ENCODE measurements at regions not wholly inside any gene's neighbourhood (a gene's known extent, or its start where the extent isn't known, plus 50 kb on each side); places are given as distances from the start of the nearest gene placed in this dataset.

- Histone ChIP-seq H3K36me3 (ENCODE audit: control insufficient read depth, insufficient read depth, low read length) (no peaks in the 10 kb centered on the region), H3K4me1 (ENCODE audit: control insufficient read depth, insufficient read depth, low read length) (no peaks in the 10 kb centered on the region), H3K27ac (ENCODE audit: low read depth, low read length) (no peak overlapping the region), H3K4me3 (ENCODE audit: low read length) (no peak overlapping the region), H3K9ac (ENCODE audit: extremely low read depth, low read length, poor library complexity, severe bottlenecking) (no peak overlapping the region), H3K9me3 (ENCODE audit: control insufficient read depth, low read length) (no peaks in the 10 kb centered on the region), H3K27me3 (ENCODE audit: control insufficient read depth, insufficient read depth, low read length, poor library complexity, severe bottlenecking) (no peaks in the 10 kb centered on the region)
- DNase-seq = no peak
- Mint-ChIP-seq H3K4me3 (no peak overlapping the region), H3K36me3 (ENCODE audit: low read depth) (no peaks in the 10 kb centered on the region), H3K9me3 (no peaks in the 10 kb centered on the region), H3K27ac (no peak overlapping the region), H3K27me3 (ENCODE audit: insufficient read depth) (no peaks in the 10 kb centered on the region), H3K4me1 (peaks cover 7% of the 10 kb centered on the region)
- TF ChIP-seq, protein P1, sequence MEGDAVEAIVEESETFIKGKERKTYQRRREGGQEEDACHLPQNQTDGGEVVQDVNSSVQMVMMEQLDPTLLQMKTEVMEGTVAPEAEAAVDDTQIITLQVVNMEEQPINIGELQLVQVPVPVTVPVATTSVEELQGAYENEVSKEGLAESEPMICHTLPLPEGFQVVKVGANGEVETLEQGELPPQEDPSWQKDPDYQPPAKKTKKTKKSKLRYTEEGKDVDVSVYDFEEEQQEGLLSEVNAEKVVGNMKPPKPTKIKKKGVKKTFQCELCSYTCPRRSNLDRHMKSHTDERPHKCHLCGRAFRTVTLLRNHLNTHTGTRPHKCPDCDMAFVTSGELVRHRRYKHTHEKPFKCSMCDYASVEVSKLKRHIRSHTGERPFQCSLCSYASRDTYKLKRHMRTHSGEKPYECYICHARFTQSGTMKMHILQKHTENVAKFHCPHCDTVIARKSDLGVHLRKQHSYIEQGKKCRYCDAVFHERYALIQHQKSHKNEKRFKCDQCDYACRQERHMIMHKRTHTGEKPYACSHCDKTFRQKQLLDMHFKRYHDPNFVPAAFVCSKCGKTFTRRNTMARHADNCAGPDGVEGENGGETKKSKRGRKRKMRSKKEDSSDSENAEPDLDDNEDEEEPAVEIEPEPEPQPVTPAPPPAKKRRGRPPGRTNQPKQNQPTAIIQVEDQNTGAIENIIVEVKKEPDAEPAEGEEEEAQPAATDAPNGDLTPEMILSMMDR (conservative IDR thresholded peaks at IDR 0.05) = no peak
- WGBS, 2 experiments (ENCODE audit: insufficient coverage in 1 of 2, insufficient read length in 1 of 2) = 92 to 98% methylated on average over 3 of the region's 4 CpGs
Measured at GRCh38 chr10:52877451-52877850, 104.9 kb upstream of the MBL2 start.

- H3K4me1 Mint-ChIP-seq = peaks cover 4% of the 10 kb centered on the region
- WGBS, 2 experiments (ENCODE audit: insufficient coverage in 1 of 2, insufficient read length in 1 of 2) = 75 to 84% methylated on average over 2 of the region's 2 CpGs
Measured at GRCh38 chr10:52875336-52875735, 102.8 kb upstream of the MBL2 start.

GRCh38 chr10:52874581-52874980, 102.0 kb upstream of the MBL2 start:
- H3K36me3 ChIP-seq (ENCODE audit: control insufficient read depth, insufficient read depth, low read length) = no peaks in the 10 kb centered on the region
- no peaks in the 10 kb centered on the region for H3K4me1 ChIP-seq (ENCODE audit: control insufficient read depth, insufficient read depth, low read length)
- Mint-ChIP-seq H3K4me3 (no peak overlapping the region), H3K27me3 (ENCODE audit: insufficient read depth) (no peaks in the 10 kb centered on the region), H3K36me3 (ENCODE audit: low read depth) (no peaks in the 10 kb centered on the region), H3K4me1 (peaks cover 4% of the 10 kb centered on the region), H3K27ac (no peak overlapping the region), H3K9me3 (peaks cover 11% of the 10 kb centered on the region)
- TF ChIP-seq, protein P1 (conservative IDR thresholded peaks at IDR 0.05) = no peak
- whole genome bisulfite sequencing, 2 experiments (ENCODE audit: insufficient coverage in 1 of 2, insufficient read length in 1 of 2) = 80 to 85% methylated on average over 4 of the region's 4 CpGs
- DNase-seq = no peak
- no peak overlapping the region for H3K4me3 ChIP-seq (ENCODE audit: low read length)
- peaks cover 6% of the 10 kb centered on the region for H3K9me3 ChIP-seq (ENCODE audit: control insufficient read depth, low read length)
- no peaks in the 10 kb centered on the region for H3K27me3 ChIP-seq (ENCODE audit: control insufficient read depth, insufficient read depth, low read length, poor library complexity, severe bottlenecking)
- no peak overlapping the region for H3K27ac ChIP-seq (ENCODE audit: low read depth, low read length)
- no peak overlapping the region for H3K9ac ChIP-seq (ENCODE audit: extremely low read depth, low read length, poor library complexity, severe bottlenecking)

More at GRCh38 chr10:52875336-52875735, 102.8 kb upstream of the MBL2 start:
- Histone ChIP-seq H3K27ac (ENCODE audit: low read depth, low read length) (no peak overlapping the region), H3K27me3 (ENCODE audit: control insufficient read depth, insufficient read depth, low read length, poor library complexity, severe bottlenecking) (no peaks in the 10 kb centered on the region), H3K36me3 (ENCODE audit: control insufficient read depth, insufficient read depth, low read length) (no peaks in the 10 kb centered on the region), H3K4me1 (ENCODE audit: control insufficient read depth, insufficient read depth, low read length) (no peaks in the 10 kb centered on the region), H3K4me3 (ENCODE audit: low read length) (no peak overlapping the region), H3K9ac (ENCODE audit: extremely low read depth, low read length, poor library complexity, severe bottlenecking) (no peak overlapping the region), H3K9me3 (ENCODE audit: control insufficient read depth, low read length) (no peaks in the 10 kb centered on the region)
- Mint-ChIP-seq H3K27ac (no peak overlapping the region), H3K9me3 (peaks cover 3% of the 10 kb centered on the region), H3K36me3 (ENCODE audit: low read depth) (no peaks in the 10 kb centered on the region), H3K4me3 (no peak overlapping the region), H3K27me3 (ENCODE audit: insufficient read depth) (no peaks in the 10 kb centered on the region)
- DNase-seq = no peak
- TF ChIP-seq, protein P1 (conservative IDR thresholded peaks at IDR 0.05) = no peak

All from endodermal cell (in vitro differentiated cells).